ENCODE measurements at regions not wholly inside any gene's neighbourhood (a gene's known extent, or its start where the extent isn't known, plus 50 kb on each side); places are given as distances from the start of the nearest gene placed in this dataset.

DNA sequence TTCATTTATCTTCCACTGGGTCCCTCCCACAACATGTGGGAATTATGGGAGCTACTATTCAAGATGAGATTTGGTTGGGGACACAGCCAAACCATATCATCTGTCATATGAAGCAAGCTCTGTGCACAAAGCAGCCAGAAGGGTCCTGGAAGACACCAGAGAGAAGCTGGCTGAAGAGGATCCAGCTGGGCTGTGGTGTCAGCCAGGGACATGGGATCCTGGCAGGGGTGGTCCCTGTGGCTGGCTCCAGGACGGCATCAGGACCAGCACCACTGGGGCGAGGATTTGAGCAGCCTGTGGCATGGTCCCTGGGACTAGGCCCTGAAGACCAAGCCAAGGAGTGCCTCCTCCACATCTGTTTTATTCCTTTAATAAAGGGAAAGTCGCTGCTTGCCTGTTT lies 84.8 kb upstream of the HDAC4 start:
- intact Hi-C loops (cut with micrococcal nuclease) = no loop called here
- Histone ChIP-seq H3K79me2 (ENCODE audit: insufficient read depth, low read length) (no peaks in the 10 kb centered on the region), H2AFZ (ENCODE audit: insufficient read depth, low read depth, low read length, poor library complexity, severe bottlenecking) (no peak overlapping the region), H3K4me1 (ENCODE audit: control insufficient read depth in 1 of 2, insufficient read depth in 2 of 2, low read length in 2 of 2) (no peaks in the 10 kb centered on the region), H3K27ac (ENCODE audit: low read depth in 1 of 2, low read length in 2 of 2) (no peak overlapping the region), H3K9me3 (replicated peaks in 1 of 2; ENCODE audit: control insufficient read depth in 1 of 2, insufficient read depth in 1 of 2, low read length in 2 of 2) (no peaks in the 10 kb centered on the region), H3K36me3 (replicated peaks in 1 of 2; ENCODE audit: control insufficient read depth in 1 of 2, insufficient read depth in 2 of 2, low read length in 2 of 2) (no peaks in the 10 kb centered on the region), H3K9ac (ENCODE audit: insufficient read depth, low read length, poor library complexity, severe bottlenecking) (no peak overlapping the region), H3K4me2 (replicated peaks; ENCODE audit: extremely low read depth, low read length, poor library complexity, severe bottlenecking) (no peak overlapping the region), H4K20me1 (ENCODE audit: insufficient read depth, low read length) (no peaks in the 10 kb centered on the region), H3K27me3 (ENCODE audit: control insufficient read depth in 2 of 2, insufficient read depth in 2 of 2, low read length in 2 of 2) (no peaks in the 10 kb centered on the region), H3K4me3 (replicated peaks in 1 of 3; ENCODE audit: low read depth in 2 of 3, low read length in 3 of 3) (no peak overlapping the region)
- H3K4me3 Mint-ChIP-seq = no peak overlapping the region
- H3K9me3 Mint-ChIP-seq = peaks cover 0 to 3% (median 1%) of the 10 kb centered on the region in 7 donors
- H3K27me3 Mint-ChIP-seq (ENCODE audit: low read depth in 3 of 3) = peaks cover 12 to 16% (median 14%) of the 10 kb centered on the region in 3 donors
- H3K4me1 Mint-ChIP-seq = peaks cover 2% of the 10 kb centered on the region
- no peak for DNase-seq
- H3K36me3 Mint-ChIP-seq = no peaks in the 10 kb centered on the region
- H3K27ac Mint-ChIP-seq = no peak overlapping the region
- TF ChIP-seq CTCF (IDR thresholded peaks at IDR 0.05) = no peak
- 100% methylated on average over 1 of the region's 3 CpGs for WGBS (ENCODE audit: insufficient coverage)

DNA sequence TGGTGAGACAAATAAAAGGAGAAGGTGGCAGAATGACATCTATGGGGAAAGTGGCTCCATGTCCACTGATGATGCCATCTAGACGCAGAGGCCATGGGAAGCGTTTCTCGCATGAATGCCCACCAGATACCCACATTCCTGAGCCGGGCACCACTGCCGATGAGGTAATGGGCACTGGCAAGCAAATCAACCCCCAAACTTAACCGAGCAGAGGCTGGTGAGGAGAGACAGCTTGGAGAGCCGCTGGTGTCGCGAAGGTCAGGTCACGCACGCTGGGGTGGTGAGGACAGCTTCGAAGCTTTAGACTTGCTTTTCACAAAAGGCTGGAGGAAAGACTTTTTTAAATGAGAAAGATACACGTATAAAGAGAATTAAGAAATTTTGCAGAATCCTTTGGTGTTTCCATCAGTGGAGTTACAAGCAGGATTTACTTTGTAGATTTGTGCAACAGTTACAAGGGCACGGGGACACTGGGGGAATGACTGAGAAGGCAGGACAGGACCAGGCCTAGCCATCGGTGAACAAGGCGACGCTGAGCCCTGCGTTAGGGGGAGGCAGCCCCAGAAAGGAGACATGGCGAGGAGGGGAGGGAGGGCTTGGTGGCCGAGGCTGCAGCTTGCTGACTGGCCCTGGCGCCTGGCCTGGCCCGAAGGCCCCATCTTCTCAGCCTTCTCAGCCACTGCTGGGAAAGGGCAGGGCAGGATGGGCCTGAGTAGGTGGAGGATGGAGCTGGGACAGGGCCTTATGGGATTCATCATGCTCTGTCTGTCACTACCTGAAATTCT lies 83.9 kb upstream of the HDAC4 start:
- no peak for DNase-seq
- Histone ChIP-seq H3K4me1 (ENCODE audit: control insufficient read depth in 1 of 2, insufficient read depth in 2 of 2, low read length in 2 of 2) (no peaks in the 10 kb centered on the region), H3K9ac (ENCODE audit: insufficient read depth, low read length, poor library complexity, severe bottlenecking) (no peak overlapping the region), H3K79me2 (ENCODE audit: insufficient read depth, low read length) (no peaks in the 10 kb centered on the region), H4K20me1 (ENCODE audit: insufficient read depth, low read length) (no peaks in the 10 kb centered on the region), H3K4me3 (replicated peaks in 1 of 3; ENCODE audit: low read depth in 2 of 3, low read length in 3 of 3) (no peak overlapping the region), H2AFZ (ENCODE audit: insufficient read depth, low read depth, low read length, poor library complexity, severe bottlenecking) (no peak overlapping the region), H3K9me3 (replicated peaks in 1 of 2; ENCODE audit: control insufficient read depth in 1 of 2, insufficient read depth in 1 of 2, low read length in 2 of 2) (no peaks in the 10 kb centered on the region), H3K36me3 (replicated peaks in 1 of 2; ENCODE audit: control insufficient read depth in 1 of 2, insufficient read depth in 2 of 2, low read length in 2 of 2) (no peaks in the 10 kb centered on the region), H3K4me2 (replicated peaks; ENCODE audit: extremely low read depth, low read length, poor library complexity, severe bottlenecking) (no peak overlapping the region), H3K27ac (ENCODE audit: low read depth in 1 of 2, low read length in 2 of 2) (no peak overlapping the region), H3K27me3 (ENCODE audit: control insufficient read depth in 2 of 2, insufficient read depth in 2 of 2, low read length in 2 of 2) (no peaks in the 10 kb centered on the region)
- intact Hi-C loops (cut with micrococcal nuclease) = no loop called here
- Mint-ChIP-seq H3K36me3 (no peaks in the 10 kb centered on the region), H3K4me3 (no peak overlapping the region), H3K9me3 (peaks cover 0 to 3% (median 0%) of the 10 kb centered on the region in 7 donors), H3K27ac (no peak overlapping the region), H3K27me3 (ENCODE audit: low read depth in 3 of 3) (peaks cover 11 to 17% (median 12%) of the 10 kb centered on the region in 3 donors), H3K4me1 (peaks cover 2% of the 10 kb centered on the region)
- TF ChIP-seq CTCF (IDR thresholded peaks at IDR 0.05) = no peak
- 93% methylated on average over 17 of the region's 22 CpGs for whole genome bisulfite sequencing (ENCODE audit: insufficient coverage)
